Renal pelvis (tissue), 1 donor: ENCODE measurements at regions not wholly inside any gene's neighbourhood (a gene's known extent, or its start where the extent isn't known, plus 50 kb on each side); places are given as distances from the start of the nearest gene placed in this dataset.

Experiments used
- DNase-seq: peaks from one replicate; pipeline ENCODE4 v3.0.0-alpha.2; 2013

DNA sequence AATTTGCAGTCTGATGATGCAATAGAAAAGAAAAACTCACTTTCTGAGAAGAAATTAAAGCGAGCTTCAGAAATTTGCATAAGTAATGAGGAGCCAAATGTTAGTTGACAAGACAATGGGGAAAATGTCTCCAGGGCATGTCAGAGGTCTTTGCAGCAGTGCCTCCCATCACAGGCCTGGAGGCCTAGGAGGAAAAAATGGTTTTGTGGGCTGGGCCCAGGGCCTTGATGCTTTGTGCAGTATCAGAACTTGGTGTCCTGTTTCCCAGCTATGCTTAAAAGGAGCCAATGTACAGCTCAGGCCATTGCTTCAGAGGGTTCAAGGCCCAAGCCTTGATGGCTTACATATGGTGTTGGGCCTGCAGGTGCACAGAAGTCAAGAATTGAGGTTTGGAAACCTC is 298.4 kb downstream of the SMARCA2 start:
- no peak for DNase-seq

DNA sequence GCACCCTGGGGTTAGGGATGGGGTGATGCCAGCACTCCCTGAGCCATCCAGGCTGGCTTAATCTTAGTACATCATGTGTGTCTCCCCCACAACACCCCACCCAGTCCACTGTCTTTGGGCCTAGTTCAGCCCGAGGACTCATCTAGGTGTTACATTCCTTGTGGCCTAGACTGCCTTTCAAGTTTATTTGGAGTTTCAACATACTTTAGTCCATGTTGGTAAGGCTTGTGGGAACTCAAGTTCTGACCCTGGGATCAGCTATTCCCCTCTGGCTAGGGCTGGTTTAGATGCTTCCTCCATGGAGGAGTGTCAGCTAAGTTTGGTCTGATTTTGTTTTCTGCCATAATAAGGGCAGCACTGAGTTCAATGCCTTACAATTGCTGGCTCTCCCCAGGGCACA is 302.4 kb downstream of the SMARCA2 start:
- no peak for DNase-seq

DNA sequence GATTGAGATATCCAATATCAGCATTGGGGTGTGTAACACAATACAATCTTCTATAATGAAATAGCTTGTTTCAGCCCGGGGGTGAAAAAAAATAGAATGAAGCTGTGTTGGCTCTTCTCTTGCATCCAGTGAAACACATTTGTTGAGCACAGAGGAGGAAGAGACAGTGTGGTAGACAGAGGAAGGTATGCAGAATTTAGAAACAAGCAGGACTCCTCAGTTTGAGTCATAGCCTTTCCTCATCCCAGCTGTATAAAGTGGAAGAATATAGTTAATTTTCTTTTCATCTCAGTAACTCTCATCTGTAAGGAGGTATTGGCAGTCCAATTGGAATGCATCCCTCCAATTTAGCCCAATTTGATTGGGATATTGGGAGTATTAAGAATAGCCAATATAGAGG is 302.2 kb upstream of the VLDLR start:
- no peak for DNase-seq

DNA sequence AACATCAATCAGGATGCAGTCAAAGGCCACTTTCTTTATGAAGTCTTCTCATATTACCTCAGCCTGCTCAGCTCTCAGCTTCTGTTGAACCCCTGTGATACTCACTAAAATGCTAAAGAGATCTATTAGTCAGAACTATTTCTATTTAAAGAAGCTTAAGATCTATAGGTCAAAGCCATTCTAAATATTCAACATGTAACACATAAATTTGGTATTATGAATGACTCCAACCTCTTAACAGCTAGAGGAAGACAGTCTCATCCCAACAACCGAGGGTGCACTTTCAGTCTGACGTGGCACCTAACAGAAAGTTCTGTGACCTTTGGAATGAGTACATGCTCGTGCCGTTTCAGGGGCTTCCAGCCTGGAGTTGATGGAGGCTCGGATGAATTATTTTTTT is 301.5 kb upstream of the VLDLR start:
- no peak for DNase-seq

DNA sequence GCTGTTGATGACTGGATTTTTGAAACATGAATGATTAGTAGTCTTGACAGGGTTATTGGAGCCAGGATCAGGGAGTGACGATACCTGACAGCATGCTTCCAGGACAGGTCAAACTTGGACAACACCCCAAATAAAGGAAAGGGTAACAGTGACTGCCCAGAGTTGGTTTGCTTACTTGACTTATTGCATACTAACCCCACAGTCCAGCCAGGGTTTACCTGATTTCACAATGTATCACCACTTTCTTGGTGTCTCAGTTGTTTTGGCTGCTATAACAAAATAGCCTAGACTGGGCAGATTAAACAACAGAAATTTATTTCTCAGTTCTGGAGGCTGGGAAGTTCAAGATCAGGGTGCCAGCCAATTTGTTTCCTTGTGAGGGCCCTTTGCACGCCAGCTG is 301.0 kb upstream of the VLDLR start:
- no peak for DNase-seq

DNA sequence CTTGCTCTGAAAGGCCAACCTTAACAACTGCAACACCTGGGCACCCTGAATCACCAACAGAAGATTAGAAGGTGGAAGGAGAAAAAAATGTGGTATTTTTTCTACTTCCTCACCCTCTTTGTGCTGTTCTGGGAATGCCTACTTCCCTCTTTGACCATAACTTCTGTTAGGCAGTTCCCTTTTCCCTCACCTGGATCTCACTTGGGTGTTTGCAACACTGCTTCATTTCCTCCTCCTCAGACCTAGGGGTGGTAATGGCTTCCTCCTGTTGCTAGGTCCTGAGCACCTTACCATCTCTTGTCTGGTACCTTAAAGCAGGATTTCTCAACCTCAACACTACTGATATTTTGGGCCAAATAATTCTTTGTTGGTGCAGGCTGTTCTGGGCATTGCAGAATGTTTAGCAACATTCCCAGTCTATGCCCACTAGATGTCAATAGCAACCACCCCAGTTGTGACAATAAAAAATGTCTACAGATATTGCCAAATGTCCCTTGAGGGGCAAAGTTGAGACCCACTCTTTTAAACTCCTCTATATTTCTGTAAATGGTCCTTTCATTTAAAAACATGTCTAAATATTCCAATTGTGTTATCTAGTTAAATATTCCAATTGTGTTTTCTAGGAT is 300.0 kb upstream of the VLDLR start:
- no peak for DNase-seq

DNA sequence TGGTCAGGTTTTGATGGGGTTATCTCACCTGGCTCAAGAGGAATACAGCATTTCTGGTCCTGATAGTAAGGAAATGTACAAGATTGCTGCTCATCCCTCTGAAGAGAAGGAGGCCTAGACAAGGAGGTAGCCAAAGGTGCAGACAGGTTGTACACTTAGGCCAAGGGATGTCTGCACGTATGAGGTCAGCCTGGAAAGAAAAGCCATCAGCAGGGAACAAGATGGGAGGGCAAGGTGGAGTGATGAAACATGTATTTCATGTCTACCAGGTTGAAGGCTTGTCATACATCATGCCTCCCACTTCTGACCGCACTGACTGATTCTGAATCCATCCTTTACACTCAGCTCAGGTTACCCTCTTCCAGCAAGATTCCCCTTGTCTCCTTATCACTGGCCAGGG is 296.8 kb upstream of the VLDLR start:
- no peak for DNase-seq

DNA sequence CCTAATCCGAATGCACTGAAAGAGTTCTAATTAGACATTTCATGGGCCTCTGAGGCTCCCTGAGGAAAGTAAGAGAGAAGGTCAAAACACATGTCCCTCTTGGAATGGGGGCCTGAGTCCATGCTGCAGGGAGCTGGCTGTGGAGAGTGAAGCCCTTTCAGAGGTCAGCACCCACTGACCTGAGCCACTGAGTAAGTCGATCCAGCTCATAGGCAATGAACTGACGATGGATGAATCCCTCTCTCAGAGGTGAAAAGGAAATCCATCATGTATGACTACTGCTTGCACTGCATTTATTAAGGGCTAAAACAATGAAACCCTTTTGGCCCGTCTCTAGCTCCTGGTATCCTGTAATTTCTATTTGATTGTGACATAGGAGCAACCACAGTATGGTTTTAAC is 288.9 kb upstream of the VLDLR start:
- DNase-seq, result no peak

DNA sequence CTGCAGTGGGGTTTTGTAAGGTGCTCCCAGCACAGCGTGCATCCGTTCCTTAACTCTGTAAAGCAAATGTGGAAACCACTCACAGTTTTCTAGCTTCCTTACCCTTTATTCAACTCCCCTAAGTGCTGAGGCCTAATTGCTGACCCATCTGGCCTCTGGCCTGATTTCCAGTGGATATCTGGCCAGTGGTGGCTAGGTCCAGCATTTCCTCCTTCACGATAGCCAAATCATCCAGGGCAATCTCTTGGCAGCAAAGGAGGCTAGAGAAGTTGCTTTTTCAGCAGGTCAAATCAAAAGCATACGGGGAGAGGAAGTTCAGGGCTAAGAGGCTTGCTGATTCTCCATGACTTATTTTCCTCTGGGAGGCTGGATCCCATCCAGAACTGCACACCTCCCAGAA is 286.3 kb upstream of the VLDLR start:
- no peak for DNase-seq

DNA sequence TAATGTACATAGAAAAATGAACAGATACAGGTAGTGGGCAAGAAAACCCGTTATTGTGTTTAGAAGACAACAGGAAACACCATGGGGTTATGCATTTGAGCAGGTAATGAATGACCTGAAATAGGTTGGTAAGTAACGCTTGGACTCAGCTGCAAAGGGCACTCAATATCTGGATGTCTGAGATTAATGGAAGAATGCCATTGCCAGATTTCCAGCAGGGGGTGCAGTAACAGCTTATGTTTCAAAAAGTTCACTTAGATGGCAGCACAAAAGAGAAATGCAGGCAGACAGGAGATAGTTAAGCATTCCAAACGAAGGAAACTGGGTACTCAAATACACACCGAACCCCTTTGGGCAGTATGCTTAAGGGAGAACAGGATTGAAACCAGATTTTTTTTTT is 285.5 kb upstream of the VLDLR start:
- no peak for DNase-seq

DNA sequence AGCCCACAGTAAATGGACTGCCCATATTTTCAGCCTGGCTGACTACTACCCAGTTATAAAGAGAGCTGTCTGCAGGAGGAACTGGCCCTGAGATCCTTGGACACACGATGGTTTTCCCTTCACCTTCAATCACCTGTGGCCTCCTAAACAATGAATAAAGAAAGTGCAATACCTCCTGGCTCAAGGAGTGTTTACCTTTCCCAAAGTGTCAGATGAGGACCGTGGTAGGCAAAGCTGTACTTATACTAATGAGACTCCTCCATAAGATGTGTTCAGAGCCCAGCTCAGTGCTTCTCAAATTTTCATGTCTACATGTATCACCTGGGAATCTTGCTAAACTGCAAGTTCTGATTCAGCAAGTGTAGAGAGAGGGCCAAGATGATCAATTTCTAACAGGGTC is 284.5 kb upstream of the VLDLR start:
- no peak for DNase-seq

DNA sequence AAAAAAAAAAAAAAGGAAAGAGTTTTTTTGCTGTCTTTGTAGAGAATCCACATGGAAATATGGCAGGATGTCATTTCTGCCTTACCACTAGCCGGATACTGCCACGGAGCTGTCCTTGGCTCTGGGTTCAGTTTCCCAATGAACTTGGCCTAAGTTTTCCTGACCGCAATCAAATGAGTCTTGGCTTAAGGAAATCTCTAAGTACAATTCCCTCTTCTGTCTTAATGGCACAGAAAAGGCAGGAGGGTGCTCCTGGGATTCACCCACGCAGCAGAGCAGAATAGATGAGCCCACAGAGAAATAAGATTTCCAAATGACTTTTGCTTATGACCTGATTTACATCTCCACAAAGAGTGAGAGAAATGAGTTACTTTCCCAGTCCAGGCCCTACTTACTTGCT is 284.0 kb upstream of the VLDLR start:
- no peak for DNase-seq

DNA sequence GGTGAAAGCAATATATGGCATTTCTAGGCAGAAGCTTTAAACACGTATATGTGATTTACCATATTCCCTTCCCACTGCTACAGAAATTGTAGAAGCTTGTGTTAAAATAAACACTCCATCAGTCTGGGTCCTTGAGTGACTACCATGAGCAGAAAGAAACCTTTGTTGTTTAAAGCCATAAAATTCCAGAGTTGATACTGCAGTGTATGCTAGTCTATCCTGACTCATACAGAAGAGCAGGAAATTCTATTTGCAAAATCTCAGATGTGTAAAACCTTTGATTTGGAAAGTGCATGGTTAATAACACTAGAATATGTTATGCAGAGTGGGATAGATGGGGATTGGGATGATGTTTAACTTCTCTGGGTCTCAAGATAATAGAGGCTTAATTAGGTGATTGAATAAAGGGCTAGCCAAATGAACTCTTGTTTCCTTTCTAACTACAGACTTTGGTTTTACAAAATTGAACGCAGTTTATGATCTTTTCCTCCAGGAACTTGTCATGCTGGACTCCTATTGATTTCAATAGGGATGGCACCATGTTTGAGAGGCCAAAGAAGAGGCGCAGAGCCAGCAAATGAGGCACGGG is 282.7 kb upstream of the VLDLR start:
- no peak for DNase-seq

DNA sequence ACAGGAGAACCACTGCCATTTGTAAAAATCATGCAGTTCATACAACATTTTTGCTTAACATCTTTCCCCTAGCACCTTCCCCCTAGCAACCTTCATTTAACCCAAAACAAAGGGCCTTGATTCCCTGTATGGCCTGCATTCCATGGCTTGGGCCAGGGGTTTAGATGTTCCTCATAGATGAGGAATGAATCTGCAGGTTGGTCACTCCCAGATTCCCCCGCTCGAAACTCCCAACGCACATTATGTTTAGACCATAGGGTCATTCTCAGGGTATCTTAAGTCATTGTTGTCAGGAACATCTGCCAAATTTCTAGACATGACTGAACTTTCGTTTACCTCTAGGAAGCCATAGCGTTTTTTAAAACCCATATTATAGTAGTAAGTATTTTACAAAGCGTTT is 282.2 kb upstream of the VLDLR start:
- DNase-seq, result no peak

DNA sequence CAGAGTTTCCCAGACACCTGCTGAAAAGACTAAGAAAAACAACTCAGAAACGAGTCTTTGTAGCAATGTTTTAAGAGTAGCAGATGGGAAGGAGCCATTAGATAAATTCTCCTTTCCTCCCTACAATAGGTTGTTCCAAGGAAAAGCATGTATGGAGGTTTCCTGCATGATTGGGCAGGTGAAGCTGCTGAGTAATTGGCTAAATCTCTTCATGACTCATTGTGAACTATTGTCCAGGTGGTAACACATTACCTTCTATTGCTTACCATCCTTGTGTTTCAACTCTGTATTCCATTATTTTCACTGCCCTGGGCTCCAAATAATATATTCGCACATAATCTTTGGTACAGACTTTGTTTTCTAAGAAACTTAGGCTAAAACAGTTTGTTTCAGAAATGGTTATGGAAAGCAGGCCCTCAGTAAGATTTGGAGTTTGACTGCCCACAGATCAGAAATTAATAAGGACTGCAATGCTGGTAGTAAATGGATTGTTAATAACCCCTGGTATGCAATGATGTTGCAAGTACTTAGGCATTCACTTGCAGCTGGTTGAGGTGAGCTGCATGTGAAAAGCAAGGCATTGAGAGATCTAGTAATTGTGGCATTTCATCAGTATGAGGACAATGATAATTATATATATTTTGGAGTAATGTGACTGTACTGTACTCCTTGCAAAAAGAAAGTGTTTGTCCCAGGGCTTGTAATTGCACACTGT is 281.4 kb upstream of the VLDLR start:
- DNase-seq, result no peak

DNA sequence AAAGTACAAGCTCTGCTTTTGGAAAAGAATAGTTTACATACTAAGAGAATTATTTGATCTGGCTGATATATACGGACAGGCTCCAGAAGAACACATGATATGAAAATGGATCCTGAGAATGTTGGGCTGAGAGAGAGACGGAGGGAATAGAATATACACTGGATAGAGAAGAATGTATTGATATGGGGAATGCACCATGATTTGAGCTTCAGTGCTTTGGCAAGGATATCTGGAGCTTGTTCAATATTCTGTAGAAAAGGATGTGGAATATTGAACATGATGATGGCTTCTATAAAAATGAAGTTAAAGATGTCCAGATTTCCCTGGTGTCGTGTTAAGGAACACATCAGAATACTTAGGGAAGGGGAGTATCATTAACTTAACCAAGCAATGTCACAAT is 280.5 kb upstream of the VLDLR start:
- DNase-seq, result no peak

DNA sequence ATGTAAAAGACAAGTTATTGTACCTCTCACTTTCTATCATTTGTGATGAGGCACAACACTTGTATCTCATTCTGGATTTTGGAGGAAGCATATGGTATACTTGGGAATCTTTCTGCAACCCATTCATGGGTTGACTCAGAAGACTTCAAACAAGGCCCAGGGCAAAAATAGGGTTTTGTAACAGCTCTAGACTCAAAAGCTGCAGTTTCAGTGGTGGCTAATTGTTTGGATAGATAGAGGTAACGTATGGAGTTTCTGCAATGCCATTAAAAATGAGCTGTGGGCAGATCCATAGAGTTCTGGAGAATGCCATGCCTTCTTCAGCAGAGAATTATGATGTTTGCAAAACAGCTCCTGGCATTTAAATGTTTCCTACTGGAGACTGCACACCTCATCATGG is 279.6 kb upstream of the VLDLR start:
- no peak for DNase-seq

DNA sequence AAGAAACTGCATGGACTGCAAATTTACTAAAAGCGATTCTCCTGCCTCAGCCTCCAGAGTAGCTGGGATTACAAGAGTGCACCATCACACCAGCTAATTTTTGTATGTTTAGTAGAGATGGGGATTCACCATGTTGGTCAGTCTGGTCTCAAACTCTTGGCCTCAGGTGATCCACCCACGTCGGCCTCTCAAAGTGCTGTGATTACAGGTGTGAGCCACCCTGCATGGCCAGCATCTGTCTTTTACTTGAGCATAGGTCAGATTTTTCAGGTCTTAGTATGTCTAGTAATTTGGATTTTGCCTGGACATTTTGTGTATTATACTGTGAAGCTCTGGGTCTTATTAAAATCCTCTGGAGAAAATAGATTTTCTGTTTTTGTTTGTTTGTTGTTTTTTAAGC is 277.8 kb upstream of the VLDLR start:
- no peak for DNase-seq

DNA sequence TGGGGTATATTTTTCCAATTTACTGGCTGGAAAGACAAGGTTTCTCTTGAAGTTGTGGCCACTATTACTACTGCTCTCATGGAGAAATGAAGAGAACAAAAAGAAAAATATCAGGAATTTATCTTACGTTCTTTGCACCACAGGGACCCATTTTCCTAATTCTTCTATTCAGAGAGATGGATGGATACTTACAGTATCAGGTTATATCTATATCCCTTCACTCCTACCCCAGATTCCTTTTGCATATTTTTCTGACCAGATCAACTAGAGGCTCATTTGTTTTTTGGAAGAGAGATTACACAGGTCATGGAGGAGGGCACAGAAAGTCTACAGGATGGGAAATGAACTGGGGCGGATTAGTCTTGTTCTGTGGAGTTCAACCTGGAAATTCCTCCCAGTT is 277.2 kb upstream of the VLDLR start:
- no peak for DNase-seq

DNA sequence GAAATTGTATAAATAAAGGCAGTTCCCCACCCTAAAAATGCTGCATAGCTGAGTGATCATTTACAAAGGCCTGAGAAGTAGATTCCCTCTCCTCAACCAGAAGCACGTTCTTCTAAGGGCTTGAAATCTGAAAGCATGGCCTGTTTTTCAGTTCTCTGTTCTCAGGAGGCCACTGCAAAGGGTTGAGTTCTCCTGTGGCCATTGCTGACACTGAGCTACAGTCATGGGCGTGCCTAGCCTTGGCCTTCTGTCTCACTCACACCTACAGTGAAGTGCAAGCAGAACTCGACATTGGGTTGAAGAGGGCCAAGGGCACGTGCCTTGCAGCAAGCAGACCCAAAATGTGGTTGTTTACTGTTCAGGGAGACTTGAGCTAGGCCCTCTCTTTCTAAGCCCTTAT is 276.6 kb upstream of the VLDLR start:
- no peak for DNase-seq

DNA sequence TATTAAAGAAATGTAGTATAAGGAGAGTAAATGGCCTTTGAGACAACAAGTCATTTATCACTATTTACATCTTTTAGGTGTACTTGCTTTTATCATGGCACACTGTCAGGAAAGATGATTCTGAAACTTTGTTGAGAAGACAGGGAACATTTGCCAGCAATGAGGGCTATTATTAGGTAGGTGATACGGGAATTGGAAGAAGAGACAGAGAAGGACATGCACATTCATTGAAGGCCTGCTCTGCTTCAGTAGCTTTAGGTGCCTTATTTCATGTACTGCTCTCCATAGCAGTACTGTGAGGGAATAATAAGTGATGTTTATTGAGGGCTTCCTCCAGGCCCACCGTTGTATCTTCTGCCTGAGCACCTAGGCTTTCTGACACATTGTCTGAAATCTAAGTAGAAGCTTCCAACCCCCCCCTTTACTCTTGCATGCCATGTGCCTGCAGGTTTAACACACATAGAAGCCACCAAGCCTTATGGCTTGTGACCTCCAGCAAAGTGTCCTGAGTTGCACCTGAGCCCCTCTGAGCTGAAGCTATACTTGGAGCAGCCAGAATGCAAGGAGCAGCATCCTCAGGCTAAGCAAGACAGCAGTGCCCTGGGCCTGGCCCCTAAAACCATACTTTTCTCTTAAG is 275.2 kb upstream of the VLDLR start:
- DNase-seq, result no peak

DNA sequence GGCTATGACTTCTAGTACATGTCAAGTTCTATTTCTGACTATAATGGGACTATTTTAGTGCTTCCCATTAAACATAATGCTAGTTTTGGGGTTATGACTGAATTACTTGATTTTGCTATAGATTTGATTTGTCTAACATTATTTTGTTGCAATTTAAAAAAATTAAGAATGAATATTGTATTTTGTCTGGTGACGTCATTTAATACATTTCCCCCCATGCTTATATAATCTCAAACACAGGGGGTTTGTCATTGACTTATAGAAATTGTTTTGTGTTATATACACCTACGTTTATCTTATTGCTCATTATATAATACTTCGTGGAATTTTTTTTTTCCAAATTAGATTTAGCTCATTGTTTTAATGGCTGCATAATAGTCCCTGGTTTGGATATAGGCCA is 270.3 kb upstream of the VLDLR start:
- DNase-seq, result no peak

DNA sequence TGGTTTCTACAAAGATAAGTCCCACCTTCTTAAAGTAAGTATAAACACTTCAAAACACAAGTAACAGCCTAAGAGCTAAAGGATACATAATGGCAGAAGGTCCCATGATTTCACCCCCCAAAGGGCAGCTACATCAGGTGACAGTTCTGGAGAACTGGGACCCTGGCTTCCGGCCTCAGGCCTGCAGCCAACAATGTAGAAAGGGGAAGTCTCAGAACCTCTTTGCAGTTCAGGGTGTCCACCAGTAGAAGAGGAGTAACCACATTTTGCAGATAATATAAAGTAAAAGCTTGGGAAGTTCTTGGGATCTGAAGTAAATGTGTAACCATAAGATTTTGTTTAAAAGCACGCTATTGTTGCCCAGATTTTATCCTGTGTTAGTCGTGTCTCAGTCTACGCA is 267.4 kb upstream of the VLDLR start:
- DNase-seq, result no peak
